Uterus (tissue), 2 donors: ENCODE measurements at regions not wholly inside any gene's neighbourhood (a gene's known extent, or its start where the extent isn't known, plus 50 kb on each side); places are given as distances from the start of the nearest gene placed in this dataset.

ENCODE experiments used
- POLR2A ChIP-seq, 2 donors: fragments of 450-650 bp; IDR thresholded peaks; one replicate each; pipeline ENCODE4 v1.6.1; 2016; ENCODE audit warnings: antibody characterized with exemption in 2 of 2, mild to moderate bottlenecking in 1 of 2, moderate library complexity in 1 of 2
- TF ChIP-seq, protein P1 (sequence below), 4 experiments: fragments of 200-600 bp in 2 of 4; fragments of 450-650 bp in 2 of 4; sonication (generic) in 2 of 4; IDR thresholded peaks; one replicate each; pipeline ENCODE4 v1.5.1; 2016 to 2019; ENCODE audit warnings: antibody characterized with exemption in 4 of 4, mild to moderate bottlenecking in 2 of 4, moderate library complexity in 1 of 4

DNA sequence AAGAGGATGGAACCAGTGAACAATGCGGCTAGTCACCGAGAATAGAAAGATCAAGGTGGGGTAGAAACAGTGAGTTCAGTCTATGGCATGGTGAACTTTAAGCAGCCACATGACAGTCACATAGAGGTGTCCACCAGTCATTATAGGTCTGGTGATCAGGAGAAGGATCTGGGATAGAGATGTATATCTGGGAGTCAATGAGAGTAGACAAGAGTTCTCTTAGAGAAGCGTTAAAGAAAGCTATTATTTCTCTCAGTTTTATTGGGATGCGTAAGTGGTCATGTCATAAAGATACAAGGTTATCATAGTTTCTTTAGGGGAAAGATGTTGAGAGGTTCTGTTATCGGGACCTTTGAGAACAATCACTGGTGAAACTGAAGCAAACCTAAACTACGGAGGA lies 136.1 kb upstream of the SLC38A2 start:
- TF ChIP-seq, protein P1, sequence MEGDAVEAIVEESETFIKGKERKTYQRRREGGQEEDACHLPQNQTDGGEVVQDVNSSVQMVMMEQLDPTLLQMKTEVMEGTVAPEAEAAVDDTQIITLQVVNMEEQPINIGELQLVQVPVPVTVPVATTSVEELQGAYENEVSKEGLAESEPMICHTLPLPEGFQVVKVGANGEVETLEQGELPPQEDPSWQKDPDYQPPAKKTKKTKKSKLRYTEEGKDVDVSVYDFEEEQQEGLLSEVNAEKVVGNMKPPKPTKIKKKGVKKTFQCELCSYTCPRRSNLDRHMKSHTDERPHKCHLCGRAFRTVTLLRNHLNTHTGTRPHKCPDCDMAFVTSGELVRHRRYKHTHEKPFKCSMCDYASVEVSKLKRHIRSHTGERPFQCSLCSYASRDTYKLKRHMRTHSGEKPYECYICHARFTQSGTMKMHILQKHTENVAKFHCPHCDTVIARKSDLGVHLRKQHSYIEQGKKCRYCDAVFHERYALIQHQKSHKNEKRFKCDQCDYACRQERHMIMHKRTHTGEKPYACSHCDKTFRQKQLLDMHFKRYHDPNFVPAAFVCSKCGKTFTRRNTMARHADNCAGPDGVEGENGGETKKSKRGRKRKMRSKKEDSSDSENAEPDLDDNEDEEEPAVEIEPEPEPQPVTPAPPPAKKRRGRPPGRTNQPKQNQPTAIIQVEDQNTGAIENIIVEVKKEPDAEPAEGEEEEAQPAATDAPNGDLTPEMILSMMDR (IDR thresholded peaks at IDR 0.05) = no peak
- no peak for TF ChIP-seq POLR2A (IDR thresholded peaks at IDR 0.05)
